ENCODE measurements at regions not wholly inside any gene's neighbourhood (a gene's known extent, or its start where the extent isn't known, plus 50 kb on each side); places are given as distances from the start of the nearest gene placed in this dataset.

DNA sequence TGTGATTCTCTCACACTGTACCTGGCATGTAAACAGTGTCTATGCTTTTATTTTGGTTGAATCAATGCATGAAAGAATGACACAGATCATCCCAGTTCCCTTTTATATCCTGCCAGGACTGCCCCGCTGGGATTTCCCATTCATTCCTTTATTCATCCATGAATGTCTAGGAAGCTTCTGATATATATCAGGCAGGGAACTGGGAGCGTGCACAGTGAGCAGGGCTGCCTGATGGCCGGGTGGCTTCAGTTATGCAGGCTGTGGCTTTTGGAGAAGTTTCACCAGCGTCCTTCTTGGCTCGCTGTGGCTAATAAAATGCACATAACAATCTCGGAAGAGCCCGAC, 789.0 kb downstream of the TBC1D22A start:
- DNase-seq (ENCODE audit: low read depth, low spot score) (no peak), ATAC-seq (no peak)
- H3K27ac ChIP-seq (ENCODE audit: low read depth, low read length): no peak overlapping the region
- H3K9me2 ChIP-seq (ENCODE audit: insufficient read depth): no peaks in the 10 kb centered on the region
- BruUV-seq (replicated peaks): no TSS peak
- no peaks in the 10 kb centered on the region for H4K20me1 ChIP-seq (ENCODE audit: insufficient read depth)
- H3K4me2 ChIP-seq (ENCODE audit: low read length): no peak overlapping the region
- H2AFZ ChIP-seq (ENCODE audit: low read depth, low read length, poor library complexity, severe bottlenecking): no peak overlapping the region
- ChIA-PET RAD21 (ENCODE audit: low non-redundant PET in 1 of 2, low total read pairs in 2 of 2, uncharacterized antibody in 2 of 2, unreplicated experiment in 2 of 2) (no interaction called here), POLR2A (no interaction called here), CTCF (no interaction called here)
- H3K9me3 ChIP-seq (ENCODE audit: control insufficient read depth in 1 of 2, insufficient read depth in 1 of 2, low read depth in 1 of 2, low read length in 2 of 2): no peaks in the 10 kb centered on the region
- peaks cover 11% of the 10 kb centered on the region; the same call in 1 of the 2 replicates for H3K27me3 ChIP-seq (ENCODE audit: insufficient read depth, low read length)
- H3K4me1 ChIP-seq (ENCODE audit: control insufficient read depth in 1 of 2, insufficient read depth in 2 of 2, low read length in 2 of 2): no peaks in the 10 kb centered on the region
- H3K4me3 ChIP-seq (replicated peaks in 1 of 2; ENCODE audit: low read depth in 1 of 2, low read length in 2 of 2): no peak overlapping the region
- intact Hi-C loops (cut with micrococcal nuclease): no loop called here
- no peaks in the 10 kb centered on the region for H3K36me3 ChIP-seq (ENCODE audit: control insufficient read depth in 1 of 2, insufficient read depth in 2 of 2, low read length in 2 of 2)
- H3K9ac ChIP-seq (ENCODE audit: low read length): no peak overlapping the region
- TF ChIP-seq ZNF274 (IDR thresholded peaks at IDR 0.05; ENCODE audit: low read depth, low read length) (no peak), FOSL1 (IDR thresholded peaks at IDR 0.05; ENCODE audit: low read depth) (no peak), YY1 (IDR thresholded peaks at IDR 0.05; ENCODE audit: extremely low read depth, insufficient replicate concordance, low read depth, low read length) (no peak), SP1 (IDR thresholded peaks at IDR 0.05; ENCODE audit: low read depth) (no peak), EZH2phosphoT487 (IDR thresholded peaks at IDR 0.05; ENCODE audit: borderline replicate concordance) (no peak), SRF (IDR thresholded peaks at IDR 0.05; ENCODE audit: low read depth) (no peak), ELF1 (IDR thresholded peaks at IDR 0.05; ENCODE audit: borderline replicate concordance, low read depth) (no peak), RAD21 (IDR thresholded peaks at IDR 0.05; ENCODE audit: low read depth) (no peak), EGR1 (IDR thresholded peaks at IDR 0.05; ENCODE audit: low read depth) (no peak)
- TF ChIP-seq, protein P1, sequence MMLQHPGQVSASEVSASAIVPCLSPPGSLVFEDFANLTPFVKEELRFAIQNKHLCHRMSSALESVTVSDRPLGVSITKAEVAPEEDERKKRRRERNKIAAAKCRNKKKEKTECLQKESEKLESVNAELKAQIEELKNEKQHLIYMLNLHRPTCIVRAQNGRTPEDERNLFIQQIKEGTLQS (IDR thresholded peaks at IDR 0.05): no peak
- TF ChIP-seq, protein P2, sequence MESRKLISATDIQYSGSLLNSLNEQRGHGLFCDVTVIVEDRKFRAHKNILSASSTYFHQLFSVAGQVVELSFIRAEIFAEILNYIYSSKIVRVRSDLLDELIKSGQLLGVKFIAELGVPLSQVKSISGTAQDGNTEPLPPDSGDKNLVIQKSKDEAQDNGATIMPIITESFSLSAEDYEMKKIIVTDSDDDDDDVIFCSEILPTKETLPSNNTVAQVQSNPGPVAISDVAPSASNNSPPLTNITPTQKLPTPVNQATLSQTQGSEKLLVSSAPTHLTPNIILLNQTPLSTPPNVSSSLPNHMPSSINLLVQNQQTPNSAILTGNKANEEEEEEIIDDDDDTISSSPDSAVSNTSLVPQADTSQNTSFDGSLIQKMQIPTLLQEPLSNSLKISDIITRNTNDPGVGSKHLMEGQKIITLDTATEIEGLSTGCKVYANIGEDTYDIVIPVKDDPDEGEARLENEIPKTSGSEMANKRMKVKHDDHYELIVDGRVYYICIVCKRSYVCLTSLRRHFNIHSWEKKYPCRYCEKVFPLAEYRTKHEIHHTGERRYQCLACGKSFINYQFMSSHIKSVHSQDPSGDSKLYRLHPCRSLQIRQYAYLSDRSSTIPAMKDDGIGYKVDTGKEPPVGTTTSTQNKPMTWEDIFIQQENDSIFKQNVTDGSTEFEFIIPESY (IDR thresholded peaks at IDR 0.05; ENCODE audit: extremely low read depth, insufficient replicate concordance, low read length): no peak
- no peaks in the 10 kb centered on the region for H3K79me2 ChIP-seq (ENCODE audit: insufficient read depth, low read length)
